Mesendoderm (in vitro differentiated cells): ENCODE measurements at regions not wholly inside any gene's neighbourhood (a gene's known extent, or its start where the extent isn't known, plus 50 kb on each side); places are given as distances from the start of the nearest gene placed in this dataset.

Experiments
- DNase-seq: peaks from one replicate; pipeline ENCODE4 v3.0.0; 2013
- H2AK5ac ChIP-seq: 2 replicates; pipeline ENCODE4 v1.6.1; 2013; ENCODE audit warnings: low read length, inconsistent platforms
- H2BK120ac ChIP-seq: 2 replicates; pipeline ENCODE4 v1.6.1; 2013; ENCODE audit warnings: low read depth, mild to moderate bottlenecking, low read length, moderate library complexity, mixed read lengths
- H2BK15ac ChIP-seq: replicated peaks from 2 replicates; pipeline ENCODE4 v1.6.1; 2013; ENCODE audit warnings: low read depth, mild to moderate bottlenecking, moderate library complexity
- H2BK5ac ChIP-seq: 2 replicates; pipeline ENCODE4 v1.6.1; 2013; ENCODE audit warnings: low read length, inconsistent platforms
- H3K18ac ChIP-seq: 2 replicates; pipeline ENCODE4 v1.6.1; 2013; ENCODE audit warnings: mild to moderate bottlenecking, low read length, mixed read lengths
- H3K23ac ChIP-seq: one replicate; pipeline ENCODE4 v1.6.1; 2013; ENCODE audit warnings: low read length
- H3K27ac ChIP-seq: 2 replicates; pipeline ENCODE4 v1.5.1; 2013; ENCODE audit warnings: low read depth, mild to moderate bottlenecking, inconsistent platforms, low read length, moderate library complexity
- H3K27me3 ChIP-seq: 2 replicates; pipeline ENCODE4 v1.6.1; 2013; ENCODE audit warnings: low read length, control low read depth, mild to moderate bottlenecking, inconsistent platforms; ENCODE audit not compliant: insufficient read depth, poor library complexity
- H3K36me3 ChIP-seq: 2 replicates; pipeline ENCODE4 v1.6.1; 2013; ENCODE audit warnings: low read length, inconsistent platforms; ENCODE audit not compliant: control insufficient read depth, insufficient read depth
- H3K4ac ChIP-seq: one replicate; pipeline ENCODE4 v1.6.1; 2013; ENCODE audit warnings: low read depth, mild to moderate bottlenecking, low read length, moderate library complexity
- H3K4me1 ChIP-seq: 2 replicates; pipeline ENCODE4 v1.6.1; 2013; ENCODE audit warnings: low read depth, low read length, inconsistent platforms; ENCODE audit not compliant: control insufficient read depth
- H3K4me2 ChIP-seq: 2 replicates; pipeline ENCODE4 v1.6.1; 2013; ENCODE audit warnings: low read length
- H3K4me3 ChIP-seq: 2 replicates; pipeline ENCODE4 v1.5.1; 2013; ENCODE audit warnings: mild to moderate bottlenecking, low read length
- H3K56ac ChIP-seq: one replicate; pipeline ENCODE4 v1.6.1; 2013; ENCODE audit warnings: low read length
- H3K79me1 ChIP-seq: 2 replicates; pipeline ENCODE4 v1.6.1; 2013; ENCODE audit warnings: low read length, inconsistent platforms
- H3K79me2 ChIP-seq: 2 replicates; pipeline ENCODE4 v1.6.1; 2013; ENCODE audit warnings: mild to moderate bottlenecking, low read length; ENCODE audit not compliant: control insufficient read depth, insufficient read depth
- H3K9ac ChIP-seq: 2 replicates; pipeline ENCODE4 v1.6.1; 2013; ENCODE audit warnings: low read length, inconsistent platforms
- H4K5ac ChIP-seq: one replicate; pipeline ENCODE4 v1.6.1; 2013; ENCODE audit warnings: low read length
- H4K8ac ChIP-seq: one replicate; pipeline ENCODE4 v1.6.1; 2013; ENCODE audit warnings: low read depth, mild to moderate bottlenecking, control low read depth, low read length, moderate library complexity
- WGBS: extraction: QIAGEN DNeasy Blood & Tissue Kit; methylation state at CpG from one replicate; pipeline ENCODE4 v1.1.7; 2013; ENCODE audit warnings: low lambda C conversion rate, missing lambda C conversion rate; ENCODE audit not compliant: insufficient coverage; ENCODE audit errors: extremely low coverage; 5-methylcytosine and 5-hydroxymethylcytosine counted together

- Histone ChIP-seq H2BK15ac (no peak overlapping the region), H2BK120ac (no peak overlapping the region), H3K4me3 (no peak overlapping the region), H3K27ac (no peak overlapping the region), H3K27me3 (no peaks in the 10 kb centered on the region), H2AK5ac (no peak overlapping the region), H3K36me3 (no peaks in the 10 kb centered on the region), H3K79me1 (no peaks in the 10 kb centered on the region), H4K5ac (no peak overlapping the region), H3K23ac (no peak overlapping the region), H4K8ac (no peak overlapping the region), H3K4me2 (no peak overlapping the region), H3K4me1 (no peaks in the 10 kb centered on the region), H2BK5ac (no peak overlapping the region), H3K18ac (no peak overlapping the region), H3K4ac (no peak overlapping the region), H3K9ac (no peak overlapping the region), H3K56ac (no peak overlapping the region), H3K79me2 (no peaks in the 10 kb centered on the region)
- DNase-seq = no peak
- no CpG with 5 or more reads among the region's 7 CpGs for WGBS
Measured at GRCh38 chr4:13876940-13877339, 249.4 kb upstream of the BOD1L1 start.

DNA sequence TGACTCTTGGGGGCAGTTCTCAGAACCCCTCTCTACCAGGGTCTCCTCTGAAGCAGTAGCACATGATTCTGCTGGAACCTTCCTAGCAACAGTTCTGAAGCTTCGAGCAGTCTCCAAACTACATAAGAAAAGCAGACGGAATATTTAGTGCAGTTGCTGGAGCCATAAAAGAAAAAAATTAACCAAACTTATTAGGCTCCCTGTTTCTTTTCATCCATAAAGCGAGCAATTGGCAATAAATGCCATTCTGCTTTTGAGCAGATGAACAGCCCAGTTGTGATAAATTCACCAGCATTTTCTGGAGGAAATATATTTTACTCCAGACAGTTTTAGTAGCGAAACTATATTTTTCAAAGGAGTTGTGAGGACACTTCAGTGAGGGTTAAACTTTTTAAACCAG lies 250.1 kb upstream of the BOD1L1 start:
- Histone ChIP-seq H3K4me1 (no peaks in the 10 kb centered on the region), H3K27me3 (no peaks in the 10 kb centered on the region), H4K5ac (no peak overlapping the region), H2BK120ac (no peak overlapping the region), H3K36me3 (no peaks in the 10 kb centered on the region), H3K79me1 (no peaks in the 10 kb centered on the region), H4K8ac (no peak overlapping the region), H3K4me3 (no peak overlapping the region), H3K4me2 (no peak overlapping the region), H3K4ac (no peak overlapping the region), H2BK5ac (no peak overlapping the region), H3K18ac (no peak overlapping the region), H3K23ac (no peak overlapping the region), H3K56ac (no peak overlapping the region), H3K9ac (no peak overlapping the region), H3K27ac (no peak overlapping the region), H3K79me2 (no peaks in the 10 kb centered on the region), H2BK15ac (no peak overlapping the region), H2AK5ac (no peak overlapping the region)
- no CpG with 5 or more reads among the region's 4 CpGs for WGBS
- DNase-seq = no peak

GRCh38 chr4:13881892-13882291 lies 254.4 kb upstream of the BOD1L1 start:
- Histone ChIP-seq H2BK120ac (no peak overlapping the region), H3K56ac (no peak overlapping the region), H3K27ac (no peak overlapping the region), H3K18ac (no peak overlapping the region), H2AK5ac (no peak overlapping the region), H4K5ac (no peak overlapping the region), H3K4ac (no peak overlapping the region), H3K9ac (no peak overlapping the region), H3K36me3 (no peaks in the 10 kb centered on the region), H2BK15ac (no peak overlapping the region), H3K4me3 (no peak overlapping the region), H4K8ac (no peak overlapping the region), H3K4me1 (no peaks in the 10 kb centered on the region), H3K27me3 (no peaks in the 10 kb centered on the region), H2BK5ac (no peak overlapping the region), H3K23ac (no peak overlapping the region), H3K4me2 (no peak overlapping the region), H3K79me2 (no peaks in the 10 kb centered on the region), H3K79me1 (no peaks in the 10 kb centered on the region)
- WGBS = no CpG with 5 or more reads among the region's 4 CpGs
- DNase-seq = no peak

DNA sequence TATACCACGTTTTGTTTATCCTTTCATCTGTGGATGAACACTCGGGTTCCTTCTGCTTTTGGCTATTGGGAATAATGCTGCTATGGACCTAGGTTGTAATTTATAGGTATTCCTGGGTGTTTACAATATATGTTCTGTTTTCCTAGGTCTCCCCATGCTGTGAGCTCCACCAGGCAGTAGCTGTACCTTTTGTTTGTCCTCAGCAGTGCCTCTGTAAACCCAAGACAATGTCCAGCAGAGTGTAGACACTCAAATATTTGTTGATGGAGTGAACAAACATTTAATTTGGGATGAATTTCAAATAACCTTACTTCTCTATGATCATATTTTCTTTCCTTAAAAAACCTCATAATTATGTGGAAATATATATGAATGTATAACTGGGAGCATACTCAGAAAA lies 259.5 kb upstream of the BOD1L1 start:
- Histone ChIP-seq H3K9ac (no peak overlapping the region), H3K79me1 (no peaks in the 10 kb centered on the region), H4K8ac (no peak overlapping the region), H3K4me1 (no peaks in the 10 kb centered on the region), H3K4me2 (no peak overlapping the region), H3K4ac (no peak overlapping the region), H3K27ac (no peak overlapping the region), H3K56ac (no peak overlapping the region), H3K4me3 (no peak overlapping the region), H3K27me3 (no peaks in the 10 kb centered on the region), H2BK5ac (no peak overlapping the region), H3K36me3 (no peaks in the 10 kb centered on the region), H3K79me2 (no peaks in the 10 kb centered on the region), H2BK120ac (no peak overlapping the region), H3K18ac (no peak overlapping the region), H2AK5ac (no peak overlapping the region), H2BK15ac (no peak overlapping the region), H4K5ac (no peak overlapping the region), H3K23ac (no peak overlapping the region)
- no peak for DNase-seq
- WGBS = no CpG with 5 or more reads among the region's 2 CpGs

DNA sequence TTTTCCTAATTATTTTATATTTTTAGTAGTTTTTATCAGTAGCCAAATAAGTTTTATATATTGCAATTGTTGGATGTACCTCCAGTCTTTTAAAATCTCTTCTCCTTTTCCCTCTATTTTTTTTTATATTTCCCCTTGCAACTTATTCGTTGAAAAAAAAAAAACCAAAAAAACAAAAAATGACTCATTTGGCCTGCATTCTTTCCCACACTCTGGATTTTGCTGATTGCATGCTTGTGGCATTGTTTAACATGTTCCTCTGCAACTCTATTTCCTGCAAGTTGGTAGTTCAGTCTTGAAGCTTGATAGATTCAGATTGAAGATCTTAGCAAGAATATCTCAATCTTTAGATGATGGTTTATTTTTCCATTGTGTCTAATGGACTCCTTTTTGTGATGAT lies 260.6 kb upstream of the BOD1L1 start:
- Histone ChIP-seq H3K18ac (no peak overlapping the region), H2BK5ac (no peak overlapping the region), H4K8ac (no peak overlapping the region), H3K23ac (no peak overlapping the region), H3K4me1 (no peaks in the 10 kb centered on the region), H3K56ac (no peak overlapping the region), H2AK5ac (no peak overlapping the region), H3K27me3 (no peaks in the 10 kb centered on the region), H4K5ac (no peak overlapping the region), H3K4me2 (no peak overlapping the region), H2BK15ac (no peak overlapping the region), H3K9ac (no peak overlapping the region), H3K27ac (no peak overlapping the region), H2BK120ac (no peak overlapping the region), H3K4me3 (no peak overlapping the region), H3K79me1 (no peaks in the 10 kb centered on the region), H3K36me3 (no peaks in the 10 kb centered on the region), H3K4ac (no peak overlapping the region), H3K79me2 (no peaks in the 10 kb centered on the region)
- peak; percentile 64 for DNase-seq
- no CpG with 5 or more reads among the region's 1 CpG for WGBS

DNA sequence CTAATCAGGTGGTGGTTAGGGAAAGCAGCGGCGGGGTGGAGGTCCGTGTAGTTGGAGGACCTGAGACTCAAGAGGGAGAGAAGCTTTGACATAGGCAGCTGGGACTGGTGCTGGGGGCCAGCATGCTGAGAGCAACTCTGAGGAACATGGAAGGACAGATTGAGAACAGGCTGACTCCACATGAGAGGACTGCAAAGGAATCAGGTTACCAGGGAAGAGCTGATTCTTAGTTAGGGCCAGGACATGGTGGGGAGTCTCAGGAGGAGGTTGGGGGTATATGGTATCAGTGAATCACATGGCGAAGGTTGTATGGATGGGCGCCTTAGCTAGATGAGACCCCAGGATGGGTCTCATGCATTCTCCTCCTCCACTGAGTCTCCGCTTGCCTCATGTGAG lies 264.0 kb upstream of the BOD1L1 start:
- Histone ChIP-seq H3K4me2 (no peak overlapping the region), H3K36me3 (no peaks in the 10 kb centered on the region), H3K23ac (no peak overlapping the region), H3K79me1 (no peaks in the 10 kb centered on the region), H2BK5ac (no peak overlapping the region), H3K56ac (peak overlapping the region; percentile 11), H3K27me3 (no peaks in the 10 kb centered on the region), H3K4me1 (no peaks in the 10 kb centered on the region), H3K9ac (no peak overlapping the region), H3K27ac (no peak overlapping the region), H3K4me3 (no peak overlapping the region), H3K18ac (no peak overlapping the region), H3K4ac (no peak overlapping the region), H2BK120ac (no peak overlapping the region), H2AK5ac (no peak overlapping the region), H4K5ac (no peak overlapping the region), H3K79me2 (no peaks in the 10 kb centered on the region), H4K8ac (no peak overlapping the region), H2BK15ac (no peak overlapping the region)
- WGBS = no CpG with 5 or more reads among the region's 6 CpGs
- peak; percentile 6 for DNase-seq
